SK-N-SH (cell line): ENCODE measurements at regions not wholly inside any gene's neighbourhood (a gene's known extent, or its start where the extent isn't known, plus 50 kb on each side); places are given as distances from the start of the nearest gene placed in this dataset.

Experiments
- CTCF ChIA-PET: fragments of 300-600, 350-600 bp; formaldehyde crosslinking; extraction: SDS; loops from one replicate; lab custom pipeline; 2021; lab: Yijun Ruan, JAX
- POLR2A ChIA-PET: fragments of 350-600 bp; sonication (Branson Sonifier 250); formaldehyde crosslinking; extraction: SDS; loops from one replicate; lab custom pipeline; 2020; ENCODE audit warnings: antibody characterized with exemption, inconsistent platforms; lab: Yijun Ruan, JAX
- DNase-seq: peaks from one replicate; pipeline ENCODE4 v3.0.0; 2012
- H2AFZ ChIP-seq: fragments of 200-600 bp; sonication (generic); 2 replicates; pipeline ENCODE4 v1.8.1; 2016; ENCODE audit warnings: antibody characterized with exemption, mild to moderate bottlenecking, low read depth
- H3F3A ChIP-seq: fragments of 200-600 bp; sonication (generic); replicated peaks from 2 replicates; pipeline ENCODE3; 2016; ENCODE audit warnings: antibody characterized with exemption, mild to moderate bottlenecking; ENCODE audit not compliant: insufficient read depth
- H3K27ac ChIP-seq, 2 experiments: fragments of 200-500 bp in 1 of 2; fragments of 200-600 bp in 1 of 2; sonication (Bioruptor generic) in 1 of 2; sonication (generic), shearing (Covaris generic) in 1 of 2; 2 replicates each; pipeline versions ENCODE4 v1.5.1 to v1.6.1; 2014 to 2016; ENCODE audit warnings: low read depth in 2 of 2, inconsistent platforms in 1 of 2, low read length in 1 of 2, mild to moderate bottlenecking in 1 of 2, mixed read lengths in 1 of 2
- H3K27me3 ChIP-seq: fragments of 200-600 bp; sonication (generic), shearing (Covaris generic); 2 replicates; pipeline ENCODE4 v1.6.1; 2016; ENCODE audit warnings: mixed run types; ENCODE audit not compliant: insufficient read depth
- H3K36me3 ChIP-seq, 2 experiments: fragments of 200-500 bp in 1 of 2; fragments of 200-600 bp in 1 of 2; sonication (Bioruptor generic) in 1 of 2; sonication (generic) in 1 of 2; replicated peaks in 1 of 2; 2 replicates each; pipeline versions ENCODE3 to v1.5.1; 2014 to 2016; ENCODE audit warnings: low read length in 1 of 2, mild to moderate bottlenecking in 1 of 2; ENCODE audit not compliant: insufficient read depth in 2 of 2, control insufficient read depth in 1 of 2
- H3K4me1 ChIP-seq, 2 experiments: fragments of 200-500 bp in 1 of 2; fragments of 200-600 bp in 1 of 2; sonication (Bioruptor generic) in 1 of 2; sonication (generic), shearing (Covaris generic) in 1 of 2; 2 replicates each; pipeline versions ENCODE4 v1.5.1 to v1.6.1; 2014 to 2016; ENCODE audit warnings: low read depth in 1 of 2, low read length in 1 of 2, mixed run types in 1 of 2; ENCODE audit not compliant: insufficient read depth in 2 of 2, control insufficient read depth in 1 of 2
- H3K4me2 ChIP-seq: fragments of 200-600 bp; sonication (generic), shearing (Covaris generic); 2 replicates; pipeline ENCODE4 v1.6.1; 2017; ENCODE audit warnings: mixed run types
- H3K4me3 ChIP-seq, 2 experiments: fragments of 200-500 bp in 1 of 2; fragments of 200-600 bp in 1 of 2; sonication (Bioruptor generic) in 1 of 2; sonication (generic), shearing (Covaris generic) in 1 of 2; 2 replicates each; pipeline versions ENCODE4 v1.5.1 to v1.8.1; 2014 to 2016; ENCODE audit warnings: low read depth in 2 of 2, inconsistent platforms in 1 of 2, low read length in 1 of 2, mild to moderate bottlenecking in 1 of 2, mixed read lengths in 1 of 2, moderate library complexity in 1 of 2
- H3K79me2 ChIP-seq: fragments of 200-600 bp; sonication (generic); 2 replicates; pipeline ENCODE4 v1.8.1; 2017; ENCODE audit warnings: mild to moderate bottlenecking; ENCODE audit not compliant: insufficient read depth
- H3K9ac ChIP-seq: fragments of 200-600 bp; sonication (generic); 2 replicates; pipeline ENCODE4 v1.6.1; 2017; ENCODE audit warnings: mixed run types
- H3K9me2 ChIP-seq: fragments of 200-600 bp; sonication (generic); 2 replicates; pipeline ENCODE4 v1.6.1; 2017; ENCODE audit warnings: mixed run types
- H3K9me3 ChIP-seq: fragments of 200-600 bp; sonication (generic); 2 replicates; pipeline ENCODE4 v1.6.1; 2017; ENCODE audit warnings: mixed run types, mild to moderate bottlenecking, moderate library complexity
- H4K20me1 ChIP-seq: fragments of 200-600 bp; sonication (generic); 2 replicates; pipeline ENCODE4 v1.6.1; 2017; ENCODE audit warnings: mild to moderate bottlenecking, mixed run types; ENCODE audit not compliant: insufficient read depth
- ELF1 ChIP-seq: IDR thresholded peaks from 2 replicates; pipeline ENCODE4 v1.4.0; 2012
- EZH2phosphoT487 ChIP-seq: fragments of 200-600 bp; sonication (generic); IDR thresholded peaks from 2 replicates; pipeline ENCODE4 v1.6.1; 2017; ENCODE audit warnings: low read depth, mixed run types, mild to moderate bottlenecking, antibody characterized with exemption, moderate library complexity, borderline replicate concordance
- FOSL2 ChIP-seq: IDR thresholded peaks from 2 replicates; pipeline ENCODE4 v1.4.0; 2012; ENCODE audit warnings: low read depth, mild to moderate bottlenecking, moderate library complexity, borderline replicate concordance
- FOXJ3 ChIP-seq: sonication (generic); formaldehyde crosslinking; IDR thresholded peaks from 2 replicates; pipeline ENCODE4 v1.5.1; 2020; ENCODE audit warnings: mild to moderate bottlenecking, missing genetic modification reagents
- FOXM1 ChIP-seq: IDR thresholded peaks from 2 replicates; pipeline ENCODE4 v1.4.0; 2012; ENCODE audit warnings: low read depth, mild to moderate bottlenecking
- GABPA ChIP-seq: IDR thresholded peaks from 2 replicates; pipeline ENCODE4 v1.4.0; 2012; ENCODE audit warnings: low read depth, mild to moderate bottlenecking
- GATA2 ChIP-seq: sonication (generic); formaldehyde crosslinking; IDR thresholded peaks from 2 replicates; pipeline ENCODE4 v1.5.0; 2020; ENCODE audit warnings: mild to moderate bottlenecking, missing genetic modification reagents
- JUND ChIP-seq: IDR thresholded peaks from 2 replicates; pipeline ENCODE4 v1.4.0; 2012
- MXI1 ChIP-seq: IDR thresholded peaks from 2 replicates; pipeline ENCODE4 v1.6.1; 2012; ENCODE audit warnings: mild to moderate bottlenecking, low read depth, low read length, improper control_type of control experiment
- NFIC ChIP-seq: IDR thresholded peaks from 2 replicates; pipeline ENCODE4 v1.4.0; 2012; ENCODE audit warnings: borderline replicate concordance
- NRF1 ChIP-seq: IDR thresholded peaks from 2 replicates; pipeline ENCODE4 v1.6.1; 2012; ENCODE audit warnings: low read depth, mild to moderate bottlenecking, low read length
- POLR2AphosphoS5 ChIP-seq: IDR thresholded peaks from 2 replicates; pipeline ENCODE4 v1.6.1; 2012; ENCODE audit warnings: low read depth, low read length
- RAD21 ChIP-seq: IDR thresholded peaks from 2 replicates; pipeline ENCODE4 v1.6.1; 2012; ENCODE audit warnings: mild to moderate bottlenecking, low read length
- RCOR1 ChIP-seq: fragments of 150-350 bp; IDR thresholded peaks from 2 replicates; pipeline ENCODE4 v1.6.1; 2017; ENCODE audit warnings: antibody characterized with exemption, low read length
- RFX5 ChIP-seq: IDR thresholded peaks from 2 replicates; pipeline ENCODE4 v1.6.1; 2012; ENCODE audit warnings: mild to moderate bottlenecking, improper control_type of control experiment, low read length
- RXRA ChIP-seq: IDR thresholded peaks from 2 replicates; pipeline ENCODE4 v1.4.0; 2012; ENCODE audit warnings: low read depth, mild to moderate bottlenecking, borderline replicate concordance
- SMC3 ChIP-seq: IDR thresholded peaks from 2 replicates; pipeline ENCODE4 v1.6.1; 2012; ENCODE audit warnings: low read depth, low read length, improper control_type of control experiment
- TCF12 ChIP-seq: IDR thresholded peaks from 2 replicates; pipeline ENCODE4 v1.4.0; 2012
- TEAD4 ChIP-seq: IDR thresholded peaks from 2 replicates; pipeline ENCODE4 v1.4.0; 2012; ENCODE audit warnings: mild to moderate bottlenecking, borderline replicate concordance; ENCODE audit not compliant: insufficient read depth
- ZBTB33 ChIP-seq: IDR thresholded peaks from 2 replicates; pipeline ENCODE4 v1.4.0; 2012; ENCODE audit warnings: low read depth, borderline replicate concordance
- WGBS: methylation state at CpG from one replicate; pipeline ENCODE4 v1.1.6; 2017; ENCODE audit warnings: low lambda C conversion rate; 5-methylcytosine and 5-hydroxymethylcytosine counted together
- TF ChIP-seq, protein P1 (sequence below): IDR thresholded peaks from 2 replicates; pipeline ENCODE4 v1.4.0; 2012; ENCODE audit warnings: low read depth
- TF ChIP-seq, protein P2 (sequence below): IDR thresholded peaks from 2 replicates; pipeline ENCODE4; 2012
- TF ChIP-seq, protein P3 (sequence below): fragments of 150-350 bp; IDR thresholded peaks from 2 replicates; pipeline ENCODE4 v1.6.1; 2016; ENCODE audit warnings: mild to moderate bottlenecking, low read depth, low read length

- no peak overlapping the region for H3K4me3 ChIP-seq
- DNase-seq, result no peak
- 53% methylated on average over 1 of the region's 1 CpG for WGBS
- no peaks in the 10 kb centered on the region for H3K27me3 ChIP-seq
- H3F3A ChIP-seq, result no peaks in the 10 kb centered on the region
- ChIA-PET POLR2A (no interaction called here), CTCF (interaction anchor here (1.0 kb wide), 1 partner anchor 411 kb away, joined by 3 read pairs; no protein-coding TSS in a partner anchor)
- H3K79me2 ChIP-seq, result no peaks in the 10 kb centered on the region
- no peak overlapping the region for H3K27ac ChIP-seq
- no peaks in the 10 kb centered on the region for H3K9me2 ChIP-seq
- no peak overlapping the region for H3K9ac ChIP-seq
- no peak for TF ChIP-seq FOXJ3 (CRISPR knock-in tag)
- no peak for TF ChIP-seq NRF1
- no peak for TF ChIP-seq GABPA
- no peak for TF ChIP-seq FOSL2
- TF ChIP-seq MXI1, result no peak
- no peak for TF ChIP-seq RAD21
- TF ChIP-seq EZH2phosphoT487, result no peak
- no peak for TF ChIP-seq ELF1
- TF ChIP-seq RXRA, result no peak
- TF ChIP-seq ZBTB33, result no peak
- no peak for TF ChIP-seq GATA2
- no peak for TF ChIP-seq JUND
- TF ChIP-seq FOXM1, result no peak
- no peak for TF ChIP-seq POLR2AphosphoS5
- TF ChIP-seq SMC3, result no peak
- TF ChIP-seq, protein P1, sequence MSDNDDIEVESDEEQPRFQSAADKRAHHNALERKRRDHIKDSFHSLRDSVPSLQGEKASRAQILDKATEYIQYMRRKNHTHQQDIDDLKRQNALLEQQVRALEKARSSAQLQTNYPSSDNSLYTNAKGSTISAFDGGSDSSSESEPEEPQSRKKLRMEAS, result no peak
- TF ChIP-seq NFIC, result no peak
- no peak for TF ChIP-seq RCOR1
- no peak for TF ChIP-seq TCF12
- H3K9me3 ChIP-seq, result no peaks in the 10 kb centered on the region
- H2AFZ ChIP-seq, result no peak overlapping the region
- H4K20me1 ChIP-seq, result no peaks in the 10 kb centered on the region
- no peaks in the 10 kb centered on the region for H3K4me1 ChIP-seq
- no peak overlapping the region for H3K4me2 ChIP-seq
- no peaks in the 10 kb centered on the region for H3K36me3 ChIP-seq
Measured at GRCh38 chr18:61091379-61091778, 241.9 kb upstream of the CDH20 start.

DNA sequence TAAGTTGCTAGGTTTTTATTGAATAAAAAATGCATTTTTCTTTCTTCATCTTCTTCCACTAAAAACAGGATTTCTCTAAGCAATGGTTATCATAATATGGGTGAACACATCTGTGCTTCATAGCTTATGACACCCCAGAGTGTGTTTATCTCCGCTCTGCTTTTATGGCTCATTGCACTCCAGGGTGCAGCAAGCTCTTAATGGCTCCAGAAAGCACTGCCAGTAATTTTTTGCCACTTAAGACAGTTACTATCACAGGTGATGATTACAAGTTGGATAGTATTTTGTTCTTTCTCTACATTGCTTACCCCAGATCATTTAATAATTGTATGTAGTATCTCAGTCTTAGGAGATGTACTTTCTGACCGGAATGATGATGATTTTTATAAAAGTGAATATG, 239.3 kb upstream of the CDH20 start:
- DNase-seq, result no peak
- no peak overlapping the region for H3K9ac ChIP-seq
- no peaks in the 10 kb centered on the region for H3K9me2 ChIP-seq
- no peak overlapping the region for H2AFZ ChIP-seq
- no peaks in the 10 kb centered on the region for H3K9me3 ChIP-seq
- ChIA-PET POLR2A (no interaction called here), CTCF (interaction anchor here (2.1 kb wide), 1 partner anchor 11 kb away, joined by 6 read pairs; no protein-coding TSS in a partner anchor)
- H4K20me1 ChIP-seq, result no peaks in the 10 kb centered on the region
- TF ChIP-seq RFX5 (no peak), ELF1 (no peak), NFIC (no peak), POLR2AphosphoS5 (no peak), ZBTB33 (no peak), TEAD4 (no peak), GATA2 (no peak), SMC3 (no peak), NRF1 (no peak), TCF12 (no peak), RCOR1 (no peak), FOXJ3 (CRISPR knock-in tag) (no peak), FOXM1 (no peak), MXI1 (no peak)
- TF ChIP-seq, protein P2, sequence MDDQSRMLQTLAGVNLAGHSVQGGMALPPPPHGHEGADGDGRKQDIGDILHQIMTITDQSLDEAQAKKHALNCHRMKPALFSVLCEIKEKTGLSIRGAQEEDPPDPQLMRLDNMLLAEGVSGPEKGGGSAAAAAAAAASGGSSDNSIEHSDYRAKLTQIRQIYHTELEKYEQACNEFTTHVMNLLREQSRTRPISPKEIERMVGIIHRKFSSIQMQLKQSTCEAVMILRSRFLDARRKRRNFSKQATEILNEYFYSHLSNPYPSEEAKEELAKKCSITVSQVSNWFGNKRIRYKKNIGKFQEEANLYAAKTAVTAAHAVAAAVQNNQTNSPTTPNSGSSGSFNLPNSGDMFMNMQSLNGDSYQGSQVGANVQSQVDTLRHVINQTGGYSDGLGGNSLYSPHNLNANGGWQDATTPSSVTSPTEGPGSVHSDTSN, result no peak
- TF ChIP-seq, protein P1, result no peak
- TF ChIP-seq, protein P3, sequence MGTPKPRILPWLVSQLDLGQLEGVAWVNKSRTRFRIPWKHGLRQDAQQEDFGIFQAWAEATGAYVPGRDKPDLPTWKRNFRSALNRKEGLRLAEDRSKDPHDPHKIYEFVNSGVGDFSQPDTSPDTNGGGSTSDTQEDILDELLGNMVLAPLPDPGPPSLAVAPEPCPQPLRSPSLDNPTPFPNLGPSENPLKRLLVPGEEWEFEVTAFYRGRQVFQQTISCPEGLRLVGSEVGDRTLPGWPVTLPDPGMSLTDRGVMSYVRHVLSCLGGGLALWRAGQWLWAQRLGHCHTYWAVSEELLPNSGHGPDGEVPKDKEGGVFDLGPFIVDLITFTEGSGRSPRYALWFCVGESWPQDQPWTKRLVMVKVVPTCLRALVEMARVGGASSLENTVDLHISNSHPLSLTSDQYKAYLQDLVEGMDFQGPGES, result no peak
- no peak overlapping the region for H3K27ac ChIP-seq
- H3K79me2 ChIP-seq, result no peaks in the 10 kb centered on the region
- no peak overlapping the region for H3K4me2 ChIP-seq
- no peaks in the 10 kb centered on the region for H3F3A ChIP-seq
- WGBS, result 26% methylated on average over 2 of the region's 2 CpGs
- no peaks in the 10 kb centered on the region for H3K27me3 ChIP-seq
- no peaks in the 10 kb centered on the region for H3K36me3 ChIP-seq
- H3K4me1 ChIP-seq, result no peaks in the 10 kb centered on the region
- no peak overlapping the region for H3K4me3 ChIP-seq
